Nephron progenitor cell (in vitro differentiated cells): ENCODE measurements at regions not wholly inside any gene's neighbourhood (a gene's known extent, or its start where the extent isn't known, plus 50 kb on each side); places are given as distances from the start of the nearest gene placed in this dataset.

ENCODE experiments used
- DNase-seq: peaks from one replicate; pipeline ENCODE4 v3.0.0; 2021
- H3K27ac Mint-ChIP-seq: 2 replicates; pipeline ENCODE4 v1.8.0; 2021; ENCODE audit warnings: mild to moderate bottlenecking, moderate library complexity, mixed read lengths
- H3K27me3 Mint-ChIP-seq: 2 replicates; pipeline ENCODE4 v1.8.0; 2021; ENCODE audit warnings: mild to moderate bottlenecking, low read depth, mixed read lengths; ENCODE audit not compliant: poor library complexity
- H3K36me3 Mint-ChIP-seq: 2 replicates; pipeline ENCODE4 v1.8.0; 2021; ENCODE audit warnings: low read depth, mixed read lengths
- H3K4me1 Mint-ChIP-seq: 2 replicates; pipeline ENCODE4 v1.8.0; 2021; ENCODE audit warnings: mixed read lengths
- H3K4me3 Mint-ChIP-seq: 2 replicates; pipeline ENCODE4 v1.8.0; 2021; ENCODE audit warnings: mild to moderate bottlenecking, moderate library complexity, mixed read lengths
- H3K9me3 Mint-ChIP-seq: 2 replicates; pipeline ENCODE4 v1.8.0; 2021; ENCODE audit warnings: mild to moderate bottlenecking, moderate library complexity, mixed read lengths
- CTCF ChIP-seq: fragments of 200-600 bp; sonication (generic); IDR thresholded peaks from 2 replicates; pipeline ENCODE4 v1.5.0; 2021; ENCODE audit warnings: antibody characterized with exemption

- H3K36me3 Mint-ChIP-seq, result no peaks in the 10 kb centered on the region
- H3K4me3 Mint-ChIP-seq, result no peak overlapping the region
- H3K4me1 Mint-ChIP-seq, result no peaks in the 10 kb centered on the region
- no peaks in the 10 kb centered on the region for H3K9me3 Mint-ChIP-seq
- H3K27me3 Mint-ChIP-seq, result peaks cover 7% of the 10 kb centered on the region
- no peak overlapping the region for H3K27ac Mint-ChIP-seq
- DNase-seq, result no peak
- no peak for TF ChIP-seq CTCF
Measured at GRCh38 chr7:88665892-88666514, 93.5 kb upstream of the ZNF804B start.

GRCh38 chr7:88664630-88665233 lies 94.8 kb upstream of the ZNF804B start:
- Mint-ChIP-seq H3K27ac (no peak overlapping the region), H3K4me1 (no peaks in the 10 kb centered on the region), H3K27me3 (peaks cover 7% of the 10 kb centered on the region), H3K36me3 (no peaks in the 10 kb centered on the region), H3K9me3 (no peaks in the 10 kb centered on the region), H3K4me3 (no peak overlapping the region)
- no peak for TF ChIP-seq CTCF
- no peak for DNase-seq

DNA sequence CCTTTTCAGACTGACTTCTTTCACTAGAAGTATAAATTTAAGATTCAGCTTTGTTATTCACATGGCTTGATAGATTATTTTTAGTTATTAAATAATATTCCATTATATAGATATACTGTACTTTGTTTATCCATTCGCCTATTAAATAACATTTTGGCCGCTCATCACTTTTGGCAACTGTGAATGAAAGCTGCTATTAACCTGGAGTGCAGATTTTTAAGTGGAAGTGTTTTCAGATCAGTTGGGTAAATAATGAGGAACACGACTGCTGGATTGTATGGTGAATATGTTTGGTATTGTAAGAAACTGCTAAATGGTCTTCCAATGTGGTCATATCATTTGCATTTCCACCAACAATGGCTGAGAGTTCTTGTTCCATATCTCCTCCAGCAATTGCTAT lies 97.6 kb upstream of the ZNF804B start:
- H3K36me3 Mint-ChIP-seq, result no peaks in the 10 kb centered on the region
- DNase-seq, result no peak
- H3K27ac Mint-ChIP-seq, result no peak overlapping the region
- H3K27me3 Mint-ChIP-seq, result peaks cover 7% of the 10 kb centered on the region
- TF ChIP-seq CTCF, result no peak
- H3K4me3 Mint-ChIP-seq, result no peak overlapping the region
- no peaks in the 10 kb centered on the region for H3K9me3 Mint-ChIP-seq
- H3K4me1 Mint-ChIP-seq, result no peaks in the 10 kb centered on the region

- Mint-ChIP-seq H3K4me3 (no peak overlapping the region), H3K27me3 (no peaks in the 10 kb centered on the region), H3K4me1 (no peaks in the 10 kb centered on the region), H3K36me3 (peaks cover 4% of the 10 kb centered on the region), H3K9me3 (peaks cover 32% of the 10 kb centered on the region), H3K27ac (no peak overlapping the region)
- DNase-seq, result no peak
- TF ChIP-seq CTCF, result no peak
Measured at GRCh38 chr7:88647825-88648224, 111.7 kb upstream of the ZNF804B start.

DNA sequence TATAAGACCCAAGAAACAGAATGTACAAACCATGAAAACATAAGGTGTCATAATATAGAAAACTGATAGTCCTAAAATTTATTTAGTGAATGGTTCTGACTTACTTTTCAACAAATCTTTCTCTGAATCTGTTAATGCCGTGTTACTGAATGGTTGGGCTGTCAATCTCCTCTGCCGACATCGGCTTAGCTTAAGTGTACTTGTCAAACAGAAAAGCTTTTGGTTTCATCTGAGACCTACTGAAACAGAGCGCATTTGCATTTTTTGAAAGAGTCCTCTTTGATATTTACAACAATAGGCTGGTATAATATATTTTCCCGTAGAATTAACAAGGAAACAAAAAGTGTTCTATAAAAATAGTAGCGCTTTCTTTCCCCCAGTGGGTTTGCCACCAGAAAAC lies 120.9 kb upstream of the ZNF804B start:
- Mint-ChIP-seq H3K4me1 (peaks cover 13% of the 10 kb centered on the region), H3K36me3 (no peaks in the 10 kb centered on the region), H3K9me3 (peaks cover 5% of the 10 kb centered on the region), H3K27ac (no peak overlapping the region), H3K4me3 (no peak overlapping the region), H3K27me3 (no peaks in the 10 kb centered on the region)
- no peak for TF ChIP-seq CTCF
- no peak for DNase-seq

DNA sequence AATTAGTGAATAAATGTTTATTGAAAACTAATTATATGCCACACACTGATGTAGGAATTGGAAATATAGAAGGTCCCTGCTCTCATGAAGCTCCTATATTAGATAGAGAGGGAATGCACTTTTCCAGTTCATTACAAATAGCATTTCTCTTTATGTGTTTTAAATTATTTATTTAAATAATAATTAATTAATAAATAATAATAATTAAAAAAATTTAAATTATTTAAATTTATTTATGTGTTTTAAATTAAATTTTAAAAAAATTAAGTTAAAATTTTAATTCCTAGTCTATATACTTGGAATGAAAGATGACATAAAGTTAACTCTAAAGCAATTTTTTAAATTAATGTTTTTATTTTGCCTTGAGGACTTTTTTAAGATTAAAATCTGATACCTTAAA lies 121.7 kb upstream of the ZNF804B start:
- Mint-ChIP-seq H3K36me3 (no peaks in the 10 kb centered on the region), H3K9me3 (peaks cover 8% of the 10 kb centered on the region), H3K27ac (no peak overlapping the region), H3K4me1 (peaks cover 13% of the 10 kb centered on the region), H3K27me3 (no peaks in the 10 kb centered on the region), H3K4me3 (no peak overlapping the region)
- no peak for DNase-seq
- no peak for TF ChIP-seq CTCF
